ENCODE measurements at regions not wholly inside any gene's neighbourhood (a gene's known extent, or its start where the extent isn't known, plus 50 kb on each side); places are given as distances from the start of the nearest gene placed in this dataset.

DNA sequence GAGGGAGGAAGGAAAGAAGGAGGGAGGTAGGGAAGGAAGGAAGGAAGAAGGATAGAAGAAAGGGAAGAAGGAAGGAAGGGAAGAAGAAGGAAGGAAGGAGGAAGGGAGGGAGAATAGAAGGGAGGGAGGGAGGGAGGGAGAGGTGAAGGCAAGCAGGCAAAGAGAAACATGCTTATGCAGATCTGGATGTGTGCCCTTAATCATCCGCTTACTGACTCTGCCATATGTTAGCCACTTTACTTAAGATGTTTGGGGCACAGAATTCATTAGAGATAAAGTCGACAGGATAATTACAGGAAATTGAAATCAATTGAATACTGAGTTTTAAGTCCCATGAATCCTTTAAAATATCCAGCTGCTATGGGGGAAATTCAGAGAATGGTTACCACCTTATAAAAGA is 334.2 kb downstream of the GRB14 start:
- DNase-seq, result no peak
- Histone ChIP-seq H3K79me2 (ENCODE audit: low read length) (no peaks in the 10 kb centered on the region), H2AFZ (ENCODE audit: low read length) (no peak overlapping the region), H3K4me2 (ENCODE audit: low read depth, low read length, poor library complexity, severe bottlenecking) (no peak overlapping the region), H3K27ac (ENCODE audit: low read length) (no peak overlapping the region), H3K27me3 (ENCODE audit: low read length) (no peaks in the 10 kb centered on the region), H3K9me3 (ENCODE audit: low read length) (peaks cover 14% of the 10 kb centered on the region; the same call in 1 of the 2 replicates), H3K4me1 (ENCODE audit: low read length) (no peaks in the 10 kb centered on the region), H3K4me3 (ENCODE audit: low read length) (no peak overlapping the region), H4K20me1 (ENCODE audit: insufficient read depth, low read depth, low read length) (no peaks in the 10 kb centered on the region), H3K9ac (ENCODE audit: low read length) (no peak overlapping the region), H3K9me2 (replicated peaks; ENCODE audit: insufficient read depth, low read length) (no peaks in the 10 kb centered on the region), H3K36me3 (ENCODE audit: insufficient read depth, low read length) (no peaks in the 10 kb centered on the region)

DNA sequence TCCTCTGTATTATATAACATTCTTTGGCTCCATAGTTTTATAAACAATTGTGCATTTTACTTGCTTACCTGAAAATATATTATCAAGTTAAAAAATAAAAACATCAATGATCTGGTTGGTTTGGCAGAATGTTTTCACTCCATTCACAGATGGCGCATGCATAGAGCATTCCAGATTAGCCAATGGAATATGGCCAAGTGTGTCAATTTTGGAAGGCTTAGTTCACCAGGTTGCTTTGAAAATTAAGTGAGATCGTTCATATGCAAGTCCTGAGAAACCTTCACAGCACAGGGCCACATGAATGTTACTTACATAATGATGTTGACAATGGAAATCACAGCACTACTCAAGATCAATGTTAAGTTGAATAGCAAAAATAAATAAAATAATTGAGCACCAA is 335.7 kb downstream of the GRB14 start:
- H2AFZ ChIP-seq (ENCODE audit: low read length), result no peak overlapping the region

DNA sequence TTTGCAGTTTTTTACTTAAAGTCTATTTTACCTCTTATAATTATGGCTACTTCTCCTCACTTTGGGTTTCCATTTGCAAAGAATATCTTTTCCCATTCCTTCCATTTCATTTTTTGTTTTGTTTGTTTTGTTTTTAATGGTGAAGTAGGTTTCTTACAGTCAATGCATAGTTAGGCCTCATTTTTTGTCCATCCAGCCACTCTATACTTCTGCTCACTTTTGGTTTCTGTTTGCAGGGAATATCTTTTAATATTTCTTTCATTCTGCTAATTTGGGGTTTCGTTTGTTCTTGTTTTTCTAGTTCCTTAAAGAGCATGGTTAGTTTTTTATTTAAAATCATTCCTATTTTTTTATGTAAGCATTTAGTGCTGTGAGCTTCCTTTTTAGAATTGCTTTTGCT is 339.4 kb downstream of the GRB14 start:
- Histone ChIP-seq H3K9ac (ENCODE audit: low read length) (no peak overlapping the region), H3K79me2 (ENCODE audit: low read length) (no peaks in the 10 kb centered on the region), H3K9me3 (ENCODE audit: low read length) (peaks cover 19% of the 10 kb centered on the region), H3K9me2 (replicated peaks; ENCODE audit: insufficient read depth, low read length) (no peaks in the 10 kb centered on the region), H3K4me2 (ENCODE audit: low read depth, low read length, poor library complexity, severe bottlenecking) (no peak overlapping the region), H4K20me1 (ENCODE audit: insufficient read depth, low read depth, low read length) (no peaks in the 10 kb centered on the region), H3K4me1 (ENCODE audit: low read length) (no peaks in the 10 kb centered on the region), H3K4me3 (ENCODE audit: low read length) (no peak overlapping the region), H3K36me3 (ENCODE audit: insufficient read depth, low read length) (no peaks in the 10 kb centered on the region), H2AFZ (ENCODE audit: low read length) (no peak overlapping the region), H3K27ac (ENCODE audit: low read length) (no peak overlapping the region), H3K27me3 (ENCODE audit: low read length) (no peaks in the 10 kb centered on the region)
- DNase-seq, result no peak

More for the DNA sequence above, 335.7 kb downstream of the GRB14 start:
- Histone ChIP-seq H3K9me2 (replicated peaks; ENCODE audit: insufficient read depth, low read length) (no peaks in the 10 kb centered on the region), H3K4me3 (ENCODE audit: low read length) (no peak overlapping the region), H3K27ac (ENCODE audit: low read length) (no peak overlapping the region), H3K4me2 (ENCODE audit: low read depth, low read length, poor library complexity, severe bottlenecking) (no peak overlapping the region), H3K79me2 (ENCODE audit: low read length) (no peaks in the 10 kb centered on the region), H4K20me1 (ENCODE audit: insufficient read depth, low read depth, low read length) (no peaks in the 10 kb centered on the region), H3K9ac (ENCODE audit: low read length) (no peak overlapping the region), H3K27me3 (ENCODE audit: low read length) (no peaks in the 10 kb centered on the region), H3K4me1 (ENCODE audit: low read length) (no peaks in the 10 kb centered on the region), H3K9me3 (ENCODE audit: low read length) (peaks cover 14% of the 10 kb centered on the region; the same call in 1 of the 2 replicates), H3K36me3 (ENCODE audit: insufficient read depth, low read length) (no peaks in the 10 kb centered on the region)
- no peak for DNase-seq

DNA sequence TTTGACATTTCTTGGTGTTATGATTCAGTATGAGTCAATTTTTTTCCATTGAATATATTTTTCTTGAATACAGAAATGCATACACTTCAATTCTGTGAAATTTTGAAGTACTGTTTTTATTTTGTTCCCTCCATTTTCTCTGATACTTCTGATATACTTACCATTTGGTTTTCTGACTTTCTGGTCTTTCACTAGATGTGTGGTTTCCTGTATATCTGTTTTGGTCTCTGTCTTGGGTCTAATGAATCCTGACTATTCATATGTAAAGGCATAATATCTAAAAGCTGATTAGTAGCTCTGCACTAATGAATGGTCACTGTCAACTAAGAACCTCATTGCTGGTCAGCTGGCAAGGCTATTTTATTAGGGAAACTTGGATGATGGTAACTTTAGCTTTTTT is 345.6 kb downstream of the GRB14 start:
- no peak overlapping the region for H3K4me3 ChIP-seq (ENCODE audit: low read length)
- no peaks in the 10 kb centered on the region for H3K36me3 ChIP-seq (ENCODE audit: insufficient read depth, low read length)
- no peak overlapping the region for H3K9ac ChIP-seq (ENCODE audit: low read length)
- no peak overlapping the region for H3K4me2 ChIP-seq (ENCODE audit: low read depth, low read length, poor library complexity, severe bottlenecking)
- no peaks in the 10 kb centered on the region for H3K9me2 ChIP-seq (replicated peaks; ENCODE audit: insufficient read depth, low read length)
- H3K79me2 ChIP-seq (ENCODE audit: low read length), result no peaks in the 10 kb centered on the region
- H3K27me3 ChIP-seq (ENCODE audit: low read length), result no peaks in the 10 kb centered on the region
- H3K27ac ChIP-seq (ENCODE audit: low read length), result no peak overlapping the region
- no peaks in the 10 kb centered on the region for H4K20me1 ChIP-seq (ENCODE audit: insufficient read depth, low read depth, low read length)
- no peak for DNase-seq
- no peaks in the 10 kb centered on the region for H3K4me1 ChIP-seq (ENCODE audit: low read length)
- H3K9me3 ChIP-seq (ENCODE audit: low read length), result peaks cover 27% of the 10 kb centered on the region
- H2AFZ ChIP-seq (ENCODE audit: low read length), result no peak overlapping the region

DNA sequence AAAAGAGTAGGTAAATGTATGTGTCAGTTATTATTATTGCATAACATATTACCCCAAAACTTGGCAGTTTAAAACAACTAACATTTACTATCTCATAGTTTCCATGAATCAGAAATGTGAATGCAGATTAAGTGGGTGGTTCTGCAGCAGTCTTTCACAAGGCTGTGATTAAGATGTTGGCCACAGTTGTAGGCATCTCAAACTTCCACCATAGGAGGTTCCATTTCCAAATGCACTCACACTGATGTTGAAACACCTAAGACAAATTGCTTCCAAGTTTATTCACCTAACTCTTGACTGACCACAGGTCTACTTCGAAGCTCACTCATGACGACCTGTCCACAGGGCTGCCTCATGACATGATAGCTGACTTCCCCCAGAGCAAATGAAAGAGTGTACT is 360.8 kb downstream of the GRB14 start:
- no peak overlapping the region for H3K9ac ChIP-seq (ENCODE audit: low read length)
- no peaks in the 10 kb centered on the region; the same call in 1 of the 2 replicates for H3K9me3 ChIP-seq (ENCODE audit: low read length)
- no peaks in the 10 kb centered on the region for H3K4me1 ChIP-seq (ENCODE audit: low read length)
- no peak overlapping the region for H2AFZ ChIP-seq (ENCODE audit: low read length)
- H3K9me2 ChIP-seq (replicated peaks; ENCODE audit: insufficient read depth, low read length), result no peaks in the 10 kb centered on the region
- no peaks in the 10 kb centered on the region for H4K20me1 ChIP-seq (ENCODE audit: insufficient read depth, low read depth, low read length)
- no peak for DNase-seq
- H3K36me3 ChIP-seq (ENCODE audit: insufficient read depth, low read length), result no peaks in the 10 kb centered on the region
- H3K27ac ChIP-seq (ENCODE audit: low read length), result no peak overlapping the region
- H3K4me2 ChIP-seq (ENCODE audit: low read depth, low read length, poor library complexity, severe bottlenecking), result no peak overlapping the region
- H3K27me3 ChIP-seq (ENCODE audit: low read length), result no peaks in the 10 kb centered on the region
- no peaks in the 10 kb centered on the region for H3K79me2 ChIP-seq (ENCODE audit: low read length)
- H3K4me3 ChIP-seq (ENCODE audit: low read length), result no peak overlapping the region

DNA sequence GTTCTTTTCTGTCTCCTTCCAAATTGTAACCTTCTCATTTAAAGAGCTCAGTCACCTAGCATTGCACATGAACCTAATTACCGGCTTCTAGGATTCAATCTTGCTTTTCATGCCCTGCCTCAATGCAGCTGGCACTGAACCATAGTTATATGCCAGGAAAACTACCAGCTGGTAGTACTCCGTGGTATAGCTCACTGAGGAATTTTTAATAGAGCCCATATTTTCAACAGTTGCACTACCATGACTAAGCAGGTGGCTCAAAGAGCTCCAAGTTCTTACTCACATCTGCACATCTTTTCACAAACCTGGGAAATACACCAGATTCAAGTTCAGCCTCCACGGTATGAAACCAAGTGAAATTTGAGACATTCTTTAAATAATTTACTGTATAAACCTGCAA is 363.5 kb downstream of the GRB14 start:
- Histone ChIP-seq H4K20me1 (ENCODE audit: insufficient read depth, low read depth, low read length) (no peaks in the 10 kb centered on the region), H3K36me3 (ENCODE audit: insufficient read depth, low read length) (no peaks in the 10 kb centered on the region), H3K9ac (ENCODE audit: low read length) (no peak overlapping the region), H2AFZ (ENCODE audit: low read length) (no peak overlapping the region), H3K27ac (ENCODE audit: low read length) (no peak overlapping the region), H3K9me2 (replicated peaks; ENCODE audit: insufficient read depth, low read length) (no peaks in the 10 kb centered on the region), H3K4me2 (ENCODE audit: low read depth, low read length, poor library complexity, severe bottlenecking) (no peak overlapping the region), H3K4me1 (ENCODE audit: low read length) (no peaks in the 10 kb centered on the region), H3K79me2 (ENCODE audit: low read length) (no peaks in the 10 kb centered on the region), H3K27me3 (ENCODE audit: low read length) (no peaks in the 10 kb centered on the region), H3K9me3 (ENCODE audit: low read length) (no peaks in the 10 kb centered on the region; the same call in 1 of the 2 replicates), H3K4me3 (ENCODE audit: low read length) (no peak overlapping the region)
- no peak for DNase-seq

DNA sequence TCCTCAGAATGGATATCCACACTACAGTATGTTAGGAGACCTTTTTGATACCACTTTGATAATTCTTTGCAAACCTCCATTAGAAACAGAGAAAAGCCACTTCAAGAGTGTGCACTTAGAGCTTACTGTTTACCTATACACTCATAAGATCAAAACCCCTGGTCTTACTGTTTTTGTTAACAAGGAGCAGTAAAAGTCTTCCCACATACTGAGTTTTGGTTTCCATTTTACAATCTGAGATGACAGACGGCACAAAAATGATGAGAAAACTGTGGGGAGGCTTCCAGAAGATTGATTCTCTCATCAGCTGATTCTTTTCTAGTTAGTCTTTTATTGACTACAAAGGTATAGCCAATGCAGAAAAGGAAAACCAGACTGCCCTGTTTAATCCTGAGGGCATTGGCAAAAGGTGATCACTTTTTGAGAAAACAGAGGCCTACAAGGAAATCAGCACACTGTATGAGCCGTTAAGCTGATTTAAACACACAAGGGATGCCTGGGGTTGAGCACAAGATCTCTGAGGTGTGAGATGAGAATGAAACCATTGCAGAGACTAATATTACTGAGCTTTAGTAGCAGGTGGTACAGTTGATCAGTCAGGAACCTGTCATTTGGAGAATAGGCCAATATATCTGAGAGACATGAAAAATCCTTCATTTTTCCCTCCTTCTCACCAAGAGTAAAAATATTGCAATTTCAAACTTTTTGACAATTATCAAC is 368.6 kb downstream of the GRB14 start:
- Histone ChIP-seq H3K9me2 (replicated peaks; ENCODE audit: insufficient read depth, low read length) (no peaks in the 10 kb centered on the region), H3K9ac (ENCODE audit: low read length) (no peak overlapping the region)
- no peak for DNase-seq

DNA sequence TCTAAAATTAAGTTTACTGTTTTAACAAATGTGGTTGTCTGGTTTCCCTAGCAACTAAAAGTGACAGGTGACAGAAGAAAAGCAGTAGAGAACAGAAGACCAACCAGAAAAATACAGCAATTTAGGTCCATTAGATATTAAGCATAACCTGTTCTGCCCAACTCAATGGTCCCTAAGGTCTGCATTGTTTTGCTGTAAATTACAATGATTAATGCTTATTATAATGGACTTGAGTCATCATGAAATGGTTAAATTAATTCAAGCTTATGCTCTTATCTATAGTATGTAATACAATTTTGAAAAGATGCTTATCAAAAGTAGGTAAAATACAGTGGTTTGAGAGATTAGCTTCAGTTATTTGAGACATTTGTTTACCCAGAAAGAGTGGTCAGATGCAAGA is 378.0 kb downstream of the GRB14 start:
- Histone ChIP-seq H3K9me3 (ENCODE audit: low read length) (peaks cover 3% of the 10 kb centered on the region; the same call in 1 of the 2 replicates), H3K36me3 (ENCODE audit: insufficient read depth, low read length) (no peaks in the 10 kb centered on the region), H3K27me3 (ENCODE audit: low read length) (no peaks in the 10 kb centered on the region), H3K79me2 (ENCODE audit: low read length) (no peaks in the 10 kb centered on the region), H3K4me2 (ENCODE audit: low read depth, low read length, poor library complexity, severe bottlenecking) (no peak overlapping the region), H3K27ac (ENCODE audit: low read length) (no peak overlapping the region), H2AFZ (ENCODE audit: low read length) (no peak overlapping the region), H4K20me1 (ENCODE audit: insufficient read depth, low read depth, low read length) (no peaks in the 10 kb centered on the region), H3K4me3 (ENCODE audit: low read length) (no peak overlapping the region), H3K9ac (ENCODE audit: low read length) (no peak overlapping the region), H3K9me2 (replicated peaks; ENCODE audit: insufficient read depth, low read length) (no peaks in the 10 kb centered on the region), H3K4me1 (ENCODE audit: low read length) (no peaks in the 10 kb centered on the region)
- DNase-seq, result no peak

More for the DNA sequence above, 368.6 kb downstream of the GRB14 start:
- no peaks in the 10 kb centered on the region; the same call in 1 of the 2 replicates for H3K9me3 ChIP-seq (ENCODE audit: low read length)
- H3K27me3 ChIP-seq (ENCODE audit: low read length), result no peaks in the 10 kb centered on the region
- no peaks in the 10 kb centered on the region for H3K36me3 ChIP-seq (ENCODE audit: insufficient read depth, low read length)
- H4K20me1 ChIP-seq (ENCODE audit: insufficient read depth, low read depth, low read length), result no peaks in the 10 kb centered on the region
- no peaks in the 10 kb centered on the region for H3K4me1 ChIP-seq (ENCODE audit: low read length)
- H3K4me2 ChIP-seq (ENCODE audit: low read depth, low read length, poor library complexity, severe bottlenecking), result no peak overlapping the region
- no peak overlapping the region for H2AFZ ChIP-seq (ENCODE audit: low read length)
- H3K79me2 ChIP-seq (ENCODE audit: low read length), result no peaks in the 10 kb centered on the region
- H3K4me3 ChIP-seq (ENCODE audit: low read length), result no peak overlapping the region
- no peak overlapping the region for H3K27ac ChIP-seq (ENCODE audit: low read length)

Measured in Karpas-422 (cell line).